ENCODE measurements at regions not wholly inside any gene's neighbourhood (a gene's known extent, or its start where the extent isn't known, plus 50 kb on each side); places are given as distances from the start of the nearest gene placed in this dataset.

DNA sequence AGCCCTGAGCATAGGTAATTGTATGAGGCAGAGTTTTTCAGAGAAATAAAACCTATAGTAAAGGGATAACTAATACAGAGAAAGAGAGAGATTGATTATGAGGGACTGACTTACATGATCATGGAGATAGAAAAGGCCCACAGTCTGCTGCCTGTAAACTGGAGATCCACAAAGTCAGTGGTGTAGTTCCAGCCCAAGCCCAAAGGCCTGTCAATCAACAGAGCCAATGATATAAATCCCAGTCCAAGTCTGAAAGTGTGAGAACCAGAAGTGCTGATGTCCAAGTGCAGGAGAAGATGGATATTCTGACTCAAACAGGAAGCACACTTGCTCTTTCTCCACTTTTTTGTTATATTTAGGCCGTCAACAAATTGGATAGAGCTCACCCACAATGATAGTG is 340.1 kb upstream of the RGS18 start:
- Histone ChIP-seq H2AFZ (ENCODE audit: control insufficient read depth, low read length) (no peak overlapping the region), H3K9me3 (ENCODE audit: control insufficient read depth, low read depth, low read length) (no peaks in the 10 kb centered on the region), H3K4me1 (ENCODE audit: control insufficient read depth, extremely low read depth, insufficient read depth, low read length) (no peaks in the 10 kb centered on the region), H3K4me2 (ENCODE audit: control insufficient read depth, extremely low read depth, insufficient read depth, low read depth, low read length) (no peak overlapping the region), H3K79me2 (ENCODE audit: control insufficient read depth, insufficient read depth, low read length) (no peaks in the 10 kb centered on the region), H3K4me3 (ENCODE audit: control insufficient read depth in 2 of 3, extremely low read depth in 1 of 3, insufficient read depth in 2 of 3, low read depth in 1 of 3, low read length in 3 of 3) (no peak overlapping the region), H3K27ac (ENCODE audit: control insufficient read depth, insufficient read depth, low read length) (no peak overlapping the region), H3K9ac (ENCODE audit: control insufficient read depth, extremely low read depth, insufficient read depth, low read length) (no peak overlapping the region), H3K36me3 (ENCODE audit: control insufficient read depth in 2 of 2, extremely low read depth in 1 of 2, insufficient read depth in 2 of 2, low read length in 2 of 2) (no peaks in the 10 kb centered on the region), H3K27me3 (ENCODE audit: control insufficient read depth, extremely low read depth, insufficient read depth, low read length) (no peaks in the 10 kb centered on the region), H4K20me1 (ENCODE audit: control insufficient read depth, extremely low read depth, insufficient read depth, low read length) (no peaks in the 10 kb centered on the region), H3K9me1 (ENCODE audit: control insufficient read depth, extremely low read depth, insufficient read depth, low read length) (no peaks in the 10 kb centered on the region)
- DNase-seq (ENCODE audit: low read depth, low spot score) (no peak), FAIRE-seq (no peak)
- dilution Hi-C loops (cut with MboI; ENCODE audit: extremely low pct_ligation_motif_present, low sequenced_read_pairs), result no loop called here
- TF ChIP-seq, protein P1, sequence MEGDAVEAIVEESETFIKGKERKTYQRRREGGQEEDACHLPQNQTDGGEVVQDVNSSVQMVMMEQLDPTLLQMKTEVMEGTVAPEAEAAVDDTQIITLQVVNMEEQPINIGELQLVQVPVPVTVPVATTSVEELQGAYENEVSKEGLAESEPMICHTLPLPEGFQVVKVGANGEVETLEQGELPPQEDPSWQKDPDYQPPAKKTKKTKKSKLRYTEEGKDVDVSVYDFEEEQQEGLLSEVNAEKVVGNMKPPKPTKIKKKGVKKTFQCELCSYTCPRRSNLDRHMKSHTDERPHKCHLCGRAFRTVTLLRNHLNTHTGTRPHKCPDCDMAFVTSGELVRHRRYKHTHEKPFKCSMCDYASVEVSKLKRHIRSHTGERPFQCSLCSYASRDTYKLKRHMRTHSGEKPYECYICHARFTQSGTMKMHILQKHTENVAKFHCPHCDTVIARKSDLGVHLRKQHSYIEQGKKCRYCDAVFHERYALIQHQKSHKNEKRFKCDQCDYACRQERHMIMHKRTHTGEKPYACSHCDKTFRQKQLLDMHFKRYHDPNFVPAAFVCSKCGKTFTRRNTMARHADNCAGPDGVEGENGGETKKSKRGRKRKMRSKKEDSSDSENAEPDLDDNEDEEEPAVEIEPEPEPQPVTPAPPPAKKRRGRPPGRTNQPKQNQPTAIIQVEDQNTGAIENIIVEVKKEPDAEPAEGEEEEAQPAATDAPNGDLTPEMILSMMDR (optimal IDR thresholded peaks at IDR 0.05 in 1 of 3, IDR thresholded peaks at IDR 0.05 in 1 of 3, conservative IDR thresholded peaks at IDR 0.05 in 1 of 3; ENCODE audit: extremely low read depth in 1 of 3, insufficient read depth in 2 of 3, low read length in 3 of 3), result no peak
- no peak for TF ChIP-seq EZH2 (IDR thresholded peaks at IDR 0.05; ENCODE audit: low read length)

DNA sequence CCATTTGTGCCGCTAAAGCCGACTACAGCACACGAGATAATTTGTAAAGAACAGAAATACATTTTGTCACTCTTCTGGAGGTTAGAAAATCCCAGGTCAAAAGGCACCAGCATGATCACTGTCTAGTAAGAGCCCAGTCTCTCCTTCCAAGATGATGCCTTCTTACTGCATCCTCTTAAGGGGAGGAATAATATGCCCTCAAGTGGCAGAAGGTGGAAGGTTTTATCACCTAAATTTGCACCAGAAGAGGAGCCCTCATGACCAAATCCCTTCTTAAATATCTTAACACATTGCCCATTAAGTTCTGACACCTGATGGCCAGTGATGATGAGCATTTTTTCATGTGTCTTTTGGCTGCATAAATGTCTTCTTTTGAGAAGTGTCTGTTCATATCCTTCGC is 326.7 kb upstream of the RGS18 start:
- H3K9ac ChIP-seq (ENCODE audit: control insufficient read depth, extremely low read depth, insufficient read depth, low read length), result no peak overlapping the region
- TF ChIP-seq, protein P1 (optimal IDR thresholded peaks at IDR 0.05 in 1 of 3, IDR thresholded peaks at IDR 0.05 in 1 of 3, conservative IDR thresholded peaks at IDR 0.05 in 1 of 3; ENCODE audit: extremely low read depth in 1 of 3, insufficient read depth in 2 of 3, low read length in 3 of 3), result peak in 2 of 3 experiments; percentile 21 to 22
- TF ChIP-seq EZH2 (IDR thresholded peaks at IDR 0.05; ENCODE audit: low read length), result no peak
- no peaks in the 10 kb centered on the region for H3K27me3 ChIP-seq (ENCODE audit: control insufficient read depth, extremely low read depth, insufficient read depth, low read length)
- DNase-seq (ENCODE audit: low read depth, low spot score), result no peak
- H3K4me2 ChIP-seq (ENCODE audit: control insufficient read depth, extremely low read depth, insufficient read depth, low read depth, low read length), result no peak overlapping the region
- H4K20me1 ChIP-seq (ENCODE audit: control insufficient read depth, extremely low read depth, insufficient read depth, low read length), result no peaks in the 10 kb centered on the region
- H3K4me1 ChIP-seq (ENCODE audit: control insufficient read depth, extremely low read depth, insufficient read depth, low read length), result no peaks in the 10 kb centered on the region
- H3K27ac ChIP-seq (ENCODE audit: control insufficient read depth, insufficient read depth, low read length), result no peak overlapping the region
- no peak overlapping the region for H3K4me3 ChIP-seq (ENCODE audit: control insufficient read depth in 2 of 3, extremely low read depth in 1 of 3, insufficient read depth in 2 of 3, low read depth in 1 of 3, low read length in 3 of 3)
- H3K9me1 ChIP-seq (ENCODE audit: control insufficient read depth, extremely low read depth, insufficient read depth, low read length), result no peaks in the 10 kb centered on the region
- H3K9me3 ChIP-seq (ENCODE audit: control insufficient read depth, low read depth, low read length), result no peaks in the 10 kb centered on the region
- no peaks in the 10 kb centered on the region for H3K79me2 ChIP-seq (ENCODE audit: control insufficient read depth, insufficient read depth, low read length)
- H2AFZ ChIP-seq (ENCODE audit: control insufficient read depth, low read length), result no peak overlapping the region
- FAIRE-seq, result no peak
- H3K36me3 ChIP-seq (ENCODE audit: control insufficient read depth in 2 of 2, extremely low read depth in 1 of 2, insufficient read depth in 2 of 2, low read length in 2 of 2), result no peaks in the 10 kb centered on the region
- dilution Hi-C loops (cut with MboI; ENCODE audit: extremely low pct_ligation_motif_present, low sequenced_read_pairs), result no loop called here

All from keratinocyte (primary cell).